AG04450 (cell line): ENCODE measurements at regions not wholly inside any gene's neighbourhood (a gene's known extent, or its start where the extent isn't known, plus 50 kb on each side); places are given as distances from the start of the nearest gene placed in this dataset.

Source experiments
- CTCF ChIA-PET: fragments of 300-600, 350-600 bp; formaldehyde crosslinking; extraction: SDS; loops from one replicate; lab custom pipeline; 2022; ENCODE audit warnings: antibody characterized with exemption, inconsistent platforms; lab: Charles Lee
- POLR2A ChIA-PET: fragments of 350-600 bp; formaldehyde crosslinking; extraction: SDS; loops from one replicate; lab custom pipeline; 2021; ENCODE audit warnings: antibody characterized with exemption, inconsistent platforms; lab: Yijun Ruan, JAX
- DNase-seq: peaks from one replicate; pipeline ENCODE4 v3.0.0-alpha.2; 2011; ENCODE audit warnings: low read depth, low spot score
- H3K27ac ChIP-seq: one replicate; pipeline ENCODE4 v1.5.1; 2012; ENCODE audit warnings: low read depth, low read length, control low read depth
- H3K27me3 ChIP-seq: one replicate; pipeline ENCODE4 v1.6.0; 2012; ENCODE audit warnings: low read length; ENCODE audit not compliant: control insufficient read depth, insufficient read depth
- H3K4me3 ChIP-seq: 2 replicates; pipeline ENCODE4 v1.5.1; 2011; ENCODE audit warnings: mild to moderate bottlenecking, low read depth, low read length, control low read depth
- H3K9me3 ChIP-seq: 2 replicates; pipeline ENCODE4 v1.5.1; 2012; ENCODE audit warnings: low read length; ENCODE audit not compliant: control insufficient read depth, insufficient read depth
- TF ChIP-seq, protein P1 (sequence below): IDR thresholded peaks from 2 replicates; pipeline ENCODE4 v1.5.1; 2011; ENCODE audit warnings: low read depth, low read length, control low read depth, inconsistent platforms

DNA sequence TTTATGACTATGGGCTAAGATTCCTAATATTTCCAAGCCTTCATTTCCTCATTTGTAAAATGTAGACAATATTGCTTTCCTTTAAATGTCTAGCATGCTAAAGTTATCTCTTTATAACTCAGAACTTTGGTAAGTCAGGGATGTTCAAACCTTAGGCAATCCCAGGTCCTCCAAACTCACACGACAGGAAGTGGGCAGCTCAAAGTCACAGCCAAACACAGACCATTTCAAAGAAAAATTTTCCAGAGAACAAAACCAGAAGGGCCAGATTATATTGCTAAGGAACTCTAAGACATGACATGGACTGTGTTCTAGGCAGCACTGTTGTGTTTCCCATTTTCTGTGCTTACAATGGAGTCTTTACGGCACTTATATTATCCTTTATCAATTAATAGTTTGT is 87.8 kb upstream of the DYNC1I1 start:
- ChIA-PET CTCF (interaction anchor here (1.1 to 5.3 kb wide), 10 partner anchors 10 to 1235 kb away, joined by 3 to 110 read pairs (median 6); no protein-coding TSS in a partner anchor), POLR2A (no interaction called here)
- DNase-seq: no peak
- Histone ChIP-seq H3K27me3 (no peaks in the 10 kb centered on the region), H3K27ac (no peak overlapping the region), H3K4me3 (no peak overlapping the region), H3K9me3 (no peaks in the 10 kb centered on the region)
- TF ChIP-seq, protein P1, sequence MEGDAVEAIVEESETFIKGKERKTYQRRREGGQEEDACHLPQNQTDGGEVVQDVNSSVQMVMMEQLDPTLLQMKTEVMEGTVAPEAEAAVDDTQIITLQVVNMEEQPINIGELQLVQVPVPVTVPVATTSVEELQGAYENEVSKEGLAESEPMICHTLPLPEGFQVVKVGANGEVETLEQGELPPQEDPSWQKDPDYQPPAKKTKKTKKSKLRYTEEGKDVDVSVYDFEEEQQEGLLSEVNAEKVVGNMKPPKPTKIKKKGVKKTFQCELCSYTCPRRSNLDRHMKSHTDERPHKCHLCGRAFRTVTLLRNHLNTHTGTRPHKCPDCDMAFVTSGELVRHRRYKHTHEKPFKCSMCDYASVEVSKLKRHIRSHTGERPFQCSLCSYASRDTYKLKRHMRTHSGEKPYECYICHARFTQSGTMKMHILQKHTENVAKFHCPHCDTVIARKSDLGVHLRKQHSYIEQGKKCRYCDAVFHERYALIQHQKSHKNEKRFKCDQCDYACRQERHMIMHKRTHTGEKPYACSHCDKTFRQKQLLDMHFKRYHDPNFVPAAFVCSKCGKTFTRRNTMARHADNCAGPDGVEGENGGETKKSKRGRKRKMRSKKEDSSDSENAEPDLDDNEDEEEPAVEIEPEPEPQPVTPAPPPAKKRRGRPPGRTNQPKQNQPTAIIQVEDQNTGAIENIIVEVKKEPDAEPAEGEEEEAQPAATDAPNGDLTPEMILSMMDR: no peak

DNA sequence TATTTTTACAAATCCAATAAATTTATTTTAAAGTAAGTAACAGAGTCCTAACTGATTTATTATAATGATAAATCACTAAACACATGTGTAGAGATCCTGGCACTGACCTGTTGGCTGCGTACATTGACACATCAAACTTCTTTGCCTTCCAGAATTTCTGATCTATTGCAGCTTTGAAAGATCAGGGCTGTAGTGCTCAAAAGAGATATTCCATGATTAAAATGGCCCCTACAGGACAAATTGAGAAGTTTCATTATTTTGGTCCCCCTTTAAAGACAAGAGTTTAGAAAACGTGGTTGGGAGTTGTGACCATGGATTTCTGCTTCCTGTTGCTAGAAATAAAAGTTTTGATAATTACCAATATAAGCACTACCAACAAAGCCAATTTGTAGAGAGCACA is 87.7 kb upstream of the PDK4 start:
- ChIA-PET POLR2A (interaction anchor here (1.0 kb wide), 1 partner anchor 75 kb away, joined by 4 read pairs; no protein-coding TSS in a partner anchor), CTCF (interaction anchor here (0.8 to 5.3 kb wide), 21 partner anchors 8 to 1234 kb away, joined by 3 to 110 read pairs (median 4); no protein-coding TSS in a partner anchor)
- Histone ChIP-seq H3K27ac (no peak overlapping the region), H3K9me3 (no peaks in the 10 kb centered on the region), H3K27me3 (no peaks in the 10 kb centered on the region), H3K4me3 (no peak overlapping the region)
- TF ChIP-seq, protein P1: peak; percentile 48
- DNase-seq: no peak

DNA sequence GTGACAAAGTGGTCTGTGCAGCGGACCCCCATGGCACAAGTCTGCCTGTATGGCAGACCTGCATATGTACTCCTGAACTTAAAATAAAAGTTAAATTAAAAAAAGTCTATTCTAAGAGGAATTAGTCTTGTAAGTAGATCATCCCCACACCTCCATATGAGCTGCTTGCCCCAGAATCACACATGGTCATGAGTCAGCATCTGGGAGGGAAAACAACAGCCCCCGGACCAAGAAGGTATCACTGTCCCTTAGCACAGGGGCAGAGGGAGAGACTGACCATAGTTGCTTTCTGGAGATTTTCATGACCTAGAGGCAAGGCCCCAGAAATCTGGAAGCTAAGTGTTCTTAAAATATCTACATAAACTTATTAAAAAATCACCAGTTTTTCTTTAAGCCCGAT is 86.6 kb upstream of the PDK4 start:
- Histone ChIP-seq H3K27me3 (no peaks in the 10 kb centered on the region), H3K9me3 (no peaks in the 10 kb centered on the region), H3K4me3 (no peak overlapping the region), H3K27ac (no peak overlapping the region)
- POLR2A ChIA-PET: no interaction called here
- no peak for DNase-seq
- TF ChIP-seq, protein P1: no peak
- CTCF ChIA-PET: interaction anchor here (1.6 to 5.3 kb wide), 8 partner anchors 9 to 170 kb away, joined by 4 to 110 read pairs (median 10); no protein-coding TSS in a partner anchor

DNA sequence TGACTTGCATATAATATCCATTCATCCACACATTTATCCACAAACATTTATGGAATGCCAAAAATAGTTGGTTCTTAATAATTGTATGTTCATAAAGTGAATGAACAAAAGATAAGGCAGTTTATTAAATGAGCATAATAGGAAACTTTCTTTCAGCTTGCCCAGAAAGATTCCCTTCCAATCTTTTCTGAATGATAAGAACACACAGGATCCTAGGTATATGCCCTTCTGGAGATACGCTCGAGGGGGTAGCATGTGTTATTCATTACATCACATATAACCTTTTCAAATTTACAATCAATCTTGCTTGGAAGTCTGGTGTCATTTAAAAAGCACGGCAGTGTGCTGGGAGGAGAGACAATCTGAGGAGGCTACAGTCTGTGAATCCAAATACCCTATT is 80.4 kb upstream of the PDK4 start:
- DNase-seq: no peak
- POLR2A ChIA-PET: no interaction called here
- CTCF ChIA-PET: interaction anchor here (2.3 kb wide), 1 partner anchor 14 kb away, joined by 10 read pairs; no protein-coding TSS in a partner anchor
- H3K4me3 ChIP-seq: no peak overlapping the region
- no peaks in the 10 kb centered on the region for H3K9me3 ChIP-seq
- TF ChIP-seq, protein P1: no peak
- no peaks in the 10 kb centered on the region for H3K27me3 ChIP-seq
- no peak overlapping the region for H3K27ac ChIP-seq

DNA sequence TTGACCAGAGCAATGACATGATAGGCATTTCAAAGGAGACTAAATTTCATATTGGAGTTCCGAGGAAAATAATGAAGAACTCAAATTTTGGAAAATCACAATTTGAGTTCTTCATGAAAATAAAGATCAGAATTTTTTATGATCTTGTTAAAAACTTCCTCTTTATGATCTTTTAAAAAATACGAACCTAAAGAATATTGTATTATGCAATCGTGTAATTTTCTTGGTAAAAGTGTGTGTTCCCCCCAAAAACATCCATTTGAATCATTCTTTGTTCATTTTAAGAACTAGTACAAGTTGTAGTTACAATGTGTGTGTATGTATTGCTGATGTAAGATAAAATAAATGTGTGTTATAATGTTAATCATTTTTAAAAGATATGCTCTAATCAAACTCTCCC is 79.3 kb upstream of the PDK4 start:
- no peak for DNase-seq
- Histone ChIP-seq H3K9me3 (no peaks in the 10 kb centered on the region), H3K27me3 (no peaks in the 10 kb centered on the region), H3K4me3 (no peak overlapping the region), H3K27ac (no peak overlapping the region)
- POLR2A ChIA-PET: no interaction called here
- CTCF ChIA-PET: interaction anchor here (0.8 to 2.4 kb wide), 5 partner anchors 8 to 148 kb away, joined by 5 to 12 read pairs (median 7); no protein-coding TSS in a partner anchor
- TF ChIP-seq, protein P1: no peak
